PC-3 (cell line): ENCODE measurements at regions not wholly inside any gene's neighbourhood (a gene's known extent, or its start where the extent isn't known, plus 50 kb on each side); places are given as distances from the start of the nearest gene placed in this dataset.
A peak's percentile ranks its signal among the peaks of the same experiment; 100 is the strongest.

Experiments
- ATAC-seq: fragments of 200-7000 bp; cut with Tn5 transposase; 2 replicates; pipeline ENCODE4 v1.9.1; 2020; ENCODE audit warnings: mild to moderate bottlenecking, moderate library complexity
- BruUV-seq: library from RNA; stranded (reverse); fragments of 400-500 nt; replicated peaks from 2 replicates; lab custom pipeline; 2021; lab: Mats Ljungman, UMichigan
- CTCF ChIA-PET: fragments of 300-600 bp; sonication (Branson Sonifier 250); formaldehyde crosslinking; loops from one replicate; lab custom pipeline; 2022; ENCODE audit warnings: antibody characterized with exemption; lab: Charles Lee
- POLR2A ChIA-PET: fragments of 300-600 bp; sonication (Branson Sonifier 250); formaldehyde crosslinking; loops from one replicate; lab custom pipeline; 2022; ENCODE audit warnings: antibody characterized with exemption; ENCODE audit not compliant: unreplicated experiment; lab: Charles Lee
- DNase-seq: peaks from one replicate; pipeline ENCODE4 v3.0.0-alpha.2; 2015
- H2AFZ ChIP-seq: fragments of 300-600 bp; sonication (generic); 2 replicates; pipeline ENCODE4 v1.6.0; 2016; ENCODE audit warnings: antibody characterized with exemption, low read length
- H3F3A ChIP-seq: fragments of 300-600 bp; sonication (generic); one replicate; pipeline ENCODE4 v1.6.0; 2017; ENCODE audit warnings: antibody characterized with exemption, low read length, control low read depth, mild to moderate bottlenecking; ENCODE audit not compliant: unreplicated experiment
- H3K27ac ChIP-seq: fragments of 300-600 bp; sonication (generic); 2 replicates; pipeline ENCODE4 v1.5.1; 2016; ENCODE audit warnings: mild to moderate bottlenecking, low read length
- H3K27me3 ChIP-seq: fragments of 300-600 bp; sonication (generic); 2 replicates; pipeline ENCODE4 v1.6.1; 2016; ENCODE audit warnings: low read length, mixed read lengths
- H3K36me3 ChIP-seq: fragments of 300-600 bp; sonication (generic); 2 replicates; pipeline ENCODE4 v1.6.1; 2016; ENCODE audit warnings: low read depth, mixed run types, low read length, mixed read lengths
- H3K4me1 ChIP-seq: fragments of 300-600 bp; sonication (generic); 2 replicates; pipeline ENCODE4 v1.5.1; 2016; ENCODE audit warnings: low read length; ENCODE audit not compliant: insufficient read depth
- H3K4me2 ChIP-seq: fragments of 300-600 bp; sonication (generic); 2 replicates; pipeline ENCODE4 v1.6.0; 2016; ENCODE audit warnings: low read length
- H3K4me3 ChIP-seq: fragments of 300-600 bp; sonication (generic); 2 replicates; pipeline ENCODE4 v1.5.1; 2016; ENCODE audit warnings: mild to moderate bottlenecking, low read length, mixed read lengths
- H3K79me2 ChIP-seq: fragments of 300-600 bp; sonication (generic); 2 replicates; pipeline ENCODE4 v1.6.1; 2017; ENCODE audit warnings: low read length, mixed read lengths
- H3K9ac ChIP-seq: fragments of 300-600 bp; sonication (generic); 2 replicates; pipeline ENCODE4 v1.6.0; 2016; ENCODE audit warnings: mild to moderate bottlenecking, low read length
- H3K9me2 ChIP-seq: fragments of 300-600 bp; sonication (generic); replicated peaks from 2 replicates; pipeline ENCODE4 v1.6.1; 2016; ENCODE audit warnings: mixed run types, low read length, mixed read lengths
- H3K9me3 ChIP-seq: fragments of 300-600 bp; sonication (generic); 2 replicates; pipeline ENCODE4 v1.6.1; 2016; ENCODE audit warnings: low read length, mixed read lengths
- H4K20me1 ChIP-seq: fragments of 300-600 bp; sonication (generic); 2 replicates; pipeline ENCODE4 v1.6.1; 2016; ENCODE audit warnings: low read length, mixed read lengths
- EZH2 ChIP-seq: fragments of 300-600 bp; sonication (generic); IDR thresholded peaks from one replicate; pipeline ENCODE4 v1.6.1; 2017; ENCODE audit warnings: antibody characterized with exemption, mild to moderate bottlenecking, low read length; ENCODE audit not compliant: unreplicated experiment
- EZH2phosphoT487 ChIP-seq: fragments of 300-600 bp; sonication (generic); IDR thresholded peaks from 2 replicates; pipeline ENCODE4 v1.6.1; 2018; ENCODE audit warnings: mild to moderate bottlenecking, antibody characterized with exemption, low read length, borderline replicate concordance
- intact Hi-C: fragments of 100-400 bp; cut with micrococcal nuclease; formaldehyde crosslinking; loops from 2 replicates; pipeline ENCODE4 v1.9.0; 2023
- TF ChIP-seq, protein P1 (sequence below): fragments of 300-600 bp; sonication (generic); conservative IDR thresholded peaks from 2 replicates; pipeline ENCODE4 v1.5.1; 2017; ENCODE audit warnings: antibody characterized with exemption, low read depth, mild to moderate bottlenecking, low read length

GRCh38 chr20:4563031-4563430 is 123.2 kb upstream of the PRNP start:
- Histone ChIP-seq H4K20me1 (no peaks in the 10 kb centered on the region), H3K9me3 (0 out of 2 replicates have a peak, but pooled peaks cover 3% of the 10 kb centered on the region), H3K4me2 (no peak overlapping the region), H3K27me3 (no peaks in the 10 kb centered on the region), H3F3A (no peaks in the 10 kb centered on the region), H3K4me3 (no peak overlapping the region), H3K4me1 (peaks cover 19% of the 10 kb centered on the region), H3K79me2 (no peaks in the 10 kb centered on the region), H2AFZ (no peak overlapping the region), H3K36me3 (peaks cover under 1% of the 10 kb centered on the region; the same call in 1 of the 2 replicates), H3K9me2 (no peaks in the 10 kb centered on the region), H3K27ac (no peak overlapping the region), H3K9ac (no peak overlapping the region)
- ATAC-seq (no peak), DNase-seq (no peak)
- BruUV-seq, result no TSS peak
- no peak for TF ChIP-seq EZH2
- TF ChIP-seq, protein P1, sequence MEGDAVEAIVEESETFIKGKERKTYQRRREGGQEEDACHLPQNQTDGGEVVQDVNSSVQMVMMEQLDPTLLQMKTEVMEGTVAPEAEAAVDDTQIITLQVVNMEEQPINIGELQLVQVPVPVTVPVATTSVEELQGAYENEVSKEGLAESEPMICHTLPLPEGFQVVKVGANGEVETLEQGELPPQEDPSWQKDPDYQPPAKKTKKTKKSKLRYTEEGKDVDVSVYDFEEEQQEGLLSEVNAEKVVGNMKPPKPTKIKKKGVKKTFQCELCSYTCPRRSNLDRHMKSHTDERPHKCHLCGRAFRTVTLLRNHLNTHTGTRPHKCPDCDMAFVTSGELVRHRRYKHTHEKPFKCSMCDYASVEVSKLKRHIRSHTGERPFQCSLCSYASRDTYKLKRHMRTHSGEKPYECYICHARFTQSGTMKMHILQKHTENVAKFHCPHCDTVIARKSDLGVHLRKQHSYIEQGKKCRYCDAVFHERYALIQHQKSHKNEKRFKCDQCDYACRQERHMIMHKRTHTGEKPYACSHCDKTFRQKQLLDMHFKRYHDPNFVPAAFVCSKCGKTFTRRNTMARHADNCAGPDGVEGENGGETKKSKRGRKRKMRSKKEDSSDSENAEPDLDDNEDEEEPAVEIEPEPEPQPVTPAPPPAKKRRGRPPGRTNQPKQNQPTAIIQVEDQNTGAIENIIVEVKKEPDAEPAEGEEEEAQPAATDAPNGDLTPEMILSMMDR, result no peak
- TF ChIP-seq EZH2phosphoT487, result no peak
- intact Hi-C loops, result no loop called here
- ChIA-PET POLR2A (no interaction called here), CTCF (no interaction called here)

DNA sequence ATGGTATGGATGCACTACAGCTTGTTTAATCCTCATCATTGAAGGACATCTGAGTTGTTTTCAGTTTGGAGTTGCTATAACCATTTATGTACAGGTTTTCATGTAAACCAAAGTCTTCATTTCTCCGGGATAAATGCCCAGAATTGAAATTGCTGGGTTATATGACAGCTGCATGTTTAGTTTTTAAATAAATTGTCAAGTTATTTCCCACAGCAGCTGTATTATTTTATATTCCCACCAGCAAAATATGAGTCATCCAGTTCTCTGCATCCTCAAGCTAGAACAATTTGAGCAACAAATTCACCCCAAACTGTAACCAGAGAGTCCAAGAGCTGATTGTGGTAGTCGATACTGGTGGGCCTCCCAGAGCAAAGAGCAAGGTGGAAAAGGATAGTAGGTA is 125.6 kb upstream of the PRNP start:
- H2AFZ ChIP-seq, result no peak overlapping the region
- H3K79me2 ChIP-seq, result no peaks in the 10 kb centered on the region
- TF ChIP-seq, protein P1, result no peak
- TF ChIP-seq EZH2phosphoT487, result no peak
- TF ChIP-seq EZH2, result no peak
- no peaks in the 10 kb centered on the region for H3K27me3 ChIP-seq
- no peak overlapping the region for H3K9ac ChIP-seq
- no peaks in the 10 kb centered on the region for H3K9me2 ChIP-seq
- DNase-seq (no peak), ATAC-seq (peak; percentile 26; the same call in 1 of the 2 replicates)
- no peak overlapping the region for H3K4me3 ChIP-seq
- H3F3A ChIP-seq, result peaks cover 5% of the 10 kb centered on the region
- H3K4me2 ChIP-seq, result no peak overlapping the region
- intact Hi-C loops, result no loop called here
- peaks cover 31% of the 10 kb centered on the region for H3K4me1 ChIP-seq
- peaks cover 3% of the 10 kb centered on the region; the same call in 1 of the 2 replicates for H3K36me3 ChIP-seq
- BruUV-seq, result no TSS peak
- peak overlapping the region; percentile 18; the same call in 1 of the 2 replicates for H3K27ac ChIP-seq
- CTCF ChIA-PET, result no interaction called here
- POLR2A ChIA-PET, result no interaction called here
- no peaks in the 10 kb centered on the region for H4K20me1 ChIP-seq
- 0 out of 2 replicates have a peak, but pooled peaks cover 3% of the 10 kb centered on the region for H3K9me3 ChIP-seq

- H3K9me3 ChIP-seq, result 0 out of 2 replicates have a peak, but pooled peaks cover 3% of the 10 kb centered on the region
- no peaks in the 10 kb centered on the region for H3K79me2 ChIP-seq
- H4K20me1 ChIP-seq, result no peaks in the 10 kb centered on the region
- DNase-seq (no peak), ATAC-seq (peak; percentile 18; the same call in 1 of the 2 replicates)
- peaks cover 39% of the 10 kb centered on the region for H3K4me1 ChIP-seq
- H3K9me2 ChIP-seq, result no peaks in the 10 kb centered on the region
- CTCF ChIA-PET, result no interaction called here
- BruUV-seq, result no TSS peak
- no peak overlapping the region for H3K4me2 ChIP-seq
- intact Hi-C loops, result no loop called here
- no peak overlapping the region for H3K9ac ChIP-seq
- no peak overlapping the region for H3K4me3 ChIP-seq
- peaks cover 5% of the 10 kb centered on the region for H3F3A ChIP-seq
- no peaks in the 10 kb centered on the region for H3K27me3 ChIP-seq
- POLR2A ChIA-PET, result no interaction called here
- peak overlapping the region; percentile 1; the same call in 1 of the 2 replicates for H3K27ac ChIP-seq
- H2AFZ ChIP-seq, result no peak overlapping the region
- peaks cover 3% of the 10 kb centered on the region; the same call in 1 of the 2 replicates for H3K36me3 ChIP-seq
- TF ChIP-seq EZH2phosphoT487, result no peak
- no peak for TF ChIP-seq EZH2
- TF ChIP-seq, protein P1, result no peak
Observed at GRCh38 chr20:4559906-4560305, 126.3 kb upstream of the PRNP start.
